ENCODE measurements at regions not wholly inside any gene's neighbourhood (a gene's known extent, or its start where the extent isn't known, plus 50 kb on each side); places are given as distances from the start of the nearest gene placed in this dataset.
"Not testable (repeated sequence)": the region's sequence is repeated elsewhere in the genome, so short reads cannot be mapped to it uniquely, and the experiment has no call there.

DNA sequence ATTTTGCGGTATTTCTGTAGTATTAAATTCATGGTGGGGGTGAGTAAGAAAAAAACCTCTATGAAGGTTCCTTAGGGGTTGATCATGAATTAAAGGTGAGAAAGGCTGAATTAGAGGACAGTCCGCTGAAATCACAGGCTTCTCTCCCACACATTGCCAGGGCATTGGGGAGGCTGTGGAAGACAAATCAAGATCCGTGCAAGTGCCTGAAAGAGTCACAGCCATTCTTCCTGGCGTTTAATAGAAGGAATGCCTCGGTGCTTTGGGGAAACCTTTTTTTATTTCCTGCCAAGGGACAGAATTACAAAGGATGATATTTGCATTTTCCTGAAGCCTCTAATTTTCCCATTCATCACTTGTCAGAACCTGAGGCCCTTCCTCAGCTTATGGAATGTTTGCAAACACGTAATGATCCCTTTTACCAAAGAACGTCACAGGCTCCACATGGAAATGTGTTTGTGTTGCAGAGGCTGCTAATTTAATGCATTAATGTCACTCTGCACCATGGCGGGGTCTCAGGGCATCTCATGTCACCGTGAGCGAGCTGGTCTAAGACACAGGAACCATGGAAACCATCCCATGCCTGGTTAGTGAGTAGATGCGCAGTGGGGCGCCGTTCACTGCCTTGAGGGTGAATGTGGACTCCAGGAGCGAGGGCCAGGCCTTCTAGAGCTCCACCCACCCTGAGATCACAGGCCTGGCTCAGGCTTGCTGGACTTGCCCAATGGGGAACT lies 185.9 kb upstream of the SULF2 start:
- Mint-ChIP-seq H3K27ac (no peak overlapping the region), H3K36me3 (no peaks in the 10 kb centered on the region), H3K9me3 (ENCODE audit: low read depth) (no peaks in the 10 kb centered on the region), H3K4me3 (no peak overlapping the region), H3K4me1 (ENCODE audit: low read depth) (no peaks in the 10 kb centered on the region), H3K27me3 (peaks cover 6% of the 10 kb centered on the region)

DNA sequence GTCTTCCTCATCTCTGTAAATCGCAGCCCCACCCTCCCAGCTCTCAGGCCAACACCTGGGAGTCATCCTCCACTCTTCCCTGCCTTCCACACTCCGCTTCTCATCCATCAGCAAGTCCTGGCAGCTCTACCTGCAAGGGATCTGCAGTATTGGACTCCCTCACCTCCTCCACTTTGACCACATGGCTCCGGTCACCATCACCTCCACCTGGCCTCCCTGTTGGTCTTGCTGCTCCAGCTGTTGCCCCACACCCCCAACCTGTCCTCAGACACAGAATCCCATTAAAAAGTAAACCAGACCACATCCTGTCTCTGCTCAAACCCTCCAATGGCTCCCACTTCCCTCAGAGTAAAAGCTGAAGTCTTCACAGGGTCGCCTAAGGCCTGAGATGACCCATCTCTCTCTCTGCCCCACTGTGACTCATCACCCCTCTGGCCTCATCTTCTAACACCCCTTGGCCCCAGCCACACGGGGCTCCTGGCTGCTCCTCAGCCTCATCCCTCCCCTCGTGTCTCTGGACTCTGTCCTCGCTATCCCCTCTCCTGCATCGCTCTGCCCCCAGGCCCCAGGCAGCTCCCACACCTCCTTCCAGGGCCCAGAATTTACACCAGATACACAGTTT lies 185.1 kb upstream of the SULF2 start:
- Mint-ChIP-seq H3K27me3 (peaks cover 6% of the 10 kb centered on the region), H3K9me3 (ENCODE audit: low read depth) (no peaks in the 10 kb centered on the region), H3K4me1 (ENCODE audit: low read depth) (no peaks in the 10 kb centered on the region), H3K27ac (no peak overlapping the region), H3K36me3 (no peaks in the 10 kb centered on the region), H3K4me3 (no peak overlapping the region)

DNA sequence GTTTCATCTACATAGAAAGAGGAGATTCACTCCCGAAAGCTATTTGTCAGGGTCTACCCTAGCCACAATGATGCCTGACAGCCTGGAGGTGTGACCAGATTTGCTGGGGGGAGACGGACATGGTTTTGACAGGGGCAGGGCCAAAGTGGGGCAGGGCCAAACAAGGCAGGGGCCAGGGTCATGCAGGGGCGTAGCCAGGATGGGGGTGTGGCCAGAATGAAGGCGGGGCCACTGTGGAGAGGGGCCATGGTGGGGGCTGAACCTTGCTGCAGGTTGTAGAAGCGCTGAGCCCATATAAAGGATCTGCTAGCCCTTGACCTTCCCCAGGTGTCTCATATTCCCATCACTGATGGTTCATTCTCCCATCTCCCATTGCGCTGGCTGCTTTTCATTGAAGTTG lies 184.1 kb upstream of the SULF2 start:
- Mint-ChIP-seq H3K4me3 (no peak overlapping the region), H3K9me3 (ENCODE audit: low read depth) (no peaks in the 10 kb centered on the region), H3K36me3 (no peaks in the 10 kb centered on the region), H3K27ac (no peak overlapping the region), H3K27me3 (peaks cover 5% of the 10 kb centered on the region), H3K4me1 (ENCODE audit: low read depth) (no peaks in the 10 kb centered on the region)

DNA sequence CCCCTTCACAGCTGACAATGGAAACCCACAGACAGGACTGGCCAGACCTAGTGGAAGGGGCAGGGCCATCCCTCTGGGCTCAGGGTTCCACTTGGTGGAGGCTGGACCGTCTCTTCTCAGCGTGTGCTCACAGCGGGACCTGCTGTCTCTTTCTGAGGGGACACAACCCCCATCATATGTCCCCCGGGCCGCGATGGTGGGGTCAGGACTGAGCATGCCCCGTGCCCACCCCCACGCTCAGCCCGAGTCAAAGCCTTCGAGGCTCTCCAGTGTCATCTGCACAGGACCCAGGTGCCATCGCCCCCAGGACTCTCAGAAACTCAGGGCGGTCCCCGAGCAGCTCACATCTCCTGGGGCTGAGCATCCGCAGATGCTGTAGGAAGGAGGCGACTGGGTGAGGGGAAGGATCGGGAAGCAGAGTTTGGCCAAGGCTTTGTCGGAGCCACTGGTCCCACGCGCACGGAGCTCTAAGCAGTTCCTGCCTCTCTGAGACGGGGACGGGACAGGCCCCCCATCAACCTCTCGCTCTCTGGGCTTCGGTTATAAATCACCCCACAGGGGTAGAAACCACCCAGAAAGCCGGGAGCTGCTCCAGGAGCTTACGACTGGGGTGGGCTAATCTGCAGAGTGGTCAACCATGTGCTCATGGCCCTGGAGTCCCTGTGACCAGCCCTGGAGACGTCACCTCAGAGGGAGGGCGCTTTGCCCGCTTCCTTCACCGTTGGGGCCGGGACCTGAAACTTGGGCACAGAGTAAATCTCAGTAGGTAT lies 183.4 kb upstream of the SULF2 start:
- Mint-ChIP-seq H3K36me3 (no peaks in the 10 kb centered on the region), H3K27me3 (peaks cover 5% of the 10 kb centered on the region), H3K27ac (no peak overlapping the region), H3K4me3 (no peak overlapping the region), H3K9me3 (ENCODE audit: low read depth) (no peaks in the 10 kb centered on the region), H3K4me1 (ENCODE audit: low read depth) (no peaks in the 10 kb centered on the region)

DNA sequence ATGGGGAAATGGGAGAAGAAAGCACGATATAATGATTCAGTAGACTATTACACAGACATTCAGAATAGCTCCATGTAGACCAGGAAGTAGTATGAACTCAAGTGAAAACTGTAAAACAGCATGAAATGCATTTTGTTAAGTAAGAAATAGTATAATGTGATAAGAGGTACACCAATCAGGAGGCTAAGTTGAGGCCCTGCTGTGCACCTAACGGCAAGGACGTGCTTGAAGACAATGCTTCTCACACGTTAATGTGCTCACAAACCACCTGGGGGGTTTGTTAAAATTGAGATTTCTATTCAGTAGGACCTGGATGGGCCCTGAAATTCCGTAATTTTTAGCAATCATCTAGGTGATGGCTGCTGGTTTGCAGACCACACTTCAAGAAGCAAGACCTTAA lies 178.9 kb upstream of the SULF2 start:
- H3K4me3 Mint-ChIP-seq = no peak overlapping the region
- no peaks in the 10 kb centered on the region for H3K36me3 Mint-ChIP-seq
- H3K4me1 Mint-ChIP-seq (ENCODE audit: low read depth) = no peaks in the 10 kb centered on the region
- no peak overlapping the region for H3K27ac Mint-ChIP-seq
- H3K27me3 Mint-ChIP-seq = peaks cover 2% of the 10 kb centered on the region
- no peaks in the 10 kb centered on the region for H3K9me3 Mint-ChIP-seq (ENCODE audit: low read depth)

DNA sequence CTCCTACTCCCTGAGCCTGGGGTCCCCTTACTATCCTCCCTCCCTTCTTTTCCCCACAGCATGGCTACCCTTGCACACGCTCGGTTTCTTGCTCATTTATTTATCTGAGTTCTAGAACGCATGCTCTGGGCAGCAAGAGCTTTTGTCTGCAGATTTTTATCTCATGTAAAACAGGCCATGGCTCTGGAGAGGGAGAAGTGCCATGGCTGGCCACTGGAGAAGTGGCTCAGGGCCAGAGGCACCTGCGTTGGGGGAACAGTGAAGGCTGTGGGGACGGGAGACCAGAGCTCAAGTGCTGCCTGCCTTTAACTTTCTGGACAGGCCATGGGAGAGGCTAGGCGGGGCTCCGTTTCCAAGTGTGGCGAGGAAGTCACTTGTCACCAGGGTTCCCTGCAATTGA lies 177.7 kb upstream of the SULF2 start:
- peaks cover 2% of the 10 kb centered on the region for H3K27me3 Mint-ChIP-seq

DNA sequence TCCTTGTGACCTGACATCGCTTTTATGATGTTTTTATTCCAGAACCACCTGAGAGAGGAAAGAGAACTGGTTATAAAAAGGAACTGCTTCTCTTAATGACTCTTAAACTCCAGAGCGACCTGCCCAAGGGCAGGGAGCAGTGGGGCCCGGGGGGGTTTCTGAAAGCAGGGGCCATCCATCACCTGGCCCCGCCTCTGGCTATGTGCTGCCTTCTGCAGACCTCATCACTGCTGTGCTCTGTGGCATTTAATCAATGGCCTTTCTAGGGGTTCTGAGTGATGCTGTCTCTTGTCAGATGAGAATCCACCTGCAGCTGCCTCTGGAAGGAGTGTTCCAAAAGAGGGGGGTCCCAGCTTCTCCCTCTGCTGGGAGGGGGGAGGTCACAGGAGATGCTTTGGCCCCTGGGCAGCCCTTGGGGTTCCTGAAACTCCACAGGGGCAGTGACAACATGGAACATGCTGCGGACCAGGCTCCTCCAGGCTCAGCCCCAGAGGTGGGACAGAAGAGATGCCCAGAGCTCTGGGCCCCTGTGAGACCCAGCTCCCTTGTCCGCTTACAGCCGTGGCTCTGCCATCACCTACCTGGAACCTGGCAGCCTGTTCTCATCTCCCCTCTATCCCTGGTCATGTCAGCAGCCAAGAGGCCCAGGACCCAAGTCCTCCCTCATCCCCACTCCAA lies 177.1 kb upstream of the SULF2 start:
- peaks cover 2% of the 10 kb centered on the region for H3K27me3 Mint-ChIP-seq
- no peaks in the 10 kb centered on the region for H3K4me1 Mint-ChIP-seq (ENCODE audit: low read depth)
- no peak overlapping the region for H3K27ac Mint-ChIP-seq
- no peak overlapping the region for H3K4me3 Mint-ChIP-seq
- no peaks in the 10 kb centered on the region for H3K9me3 Mint-ChIP-seq (ENCODE audit: low read depth)
- no peaks in the 10 kb centered on the region for H3K36me3 Mint-ChIP-seq

More for the DNA sequence above, 177.7 kb upstream of the SULF2 start:
- H3K4me1 Mint-ChIP-seq (ENCODE audit: low read depth) = no peaks in the 10 kb centered on the region
- H3K4me3 Mint-ChIP-seq = no peak overlapping the region
- no peaks in the 10 kb centered on the region for H3K9me3 Mint-ChIP-seq (ENCODE audit: low read depth)
- no peaks in the 10 kb centered on the region for H3K36me3 Mint-ChIP-seq
- H3K27ac Mint-ChIP-seq = no peak overlapping the region

DNA sequence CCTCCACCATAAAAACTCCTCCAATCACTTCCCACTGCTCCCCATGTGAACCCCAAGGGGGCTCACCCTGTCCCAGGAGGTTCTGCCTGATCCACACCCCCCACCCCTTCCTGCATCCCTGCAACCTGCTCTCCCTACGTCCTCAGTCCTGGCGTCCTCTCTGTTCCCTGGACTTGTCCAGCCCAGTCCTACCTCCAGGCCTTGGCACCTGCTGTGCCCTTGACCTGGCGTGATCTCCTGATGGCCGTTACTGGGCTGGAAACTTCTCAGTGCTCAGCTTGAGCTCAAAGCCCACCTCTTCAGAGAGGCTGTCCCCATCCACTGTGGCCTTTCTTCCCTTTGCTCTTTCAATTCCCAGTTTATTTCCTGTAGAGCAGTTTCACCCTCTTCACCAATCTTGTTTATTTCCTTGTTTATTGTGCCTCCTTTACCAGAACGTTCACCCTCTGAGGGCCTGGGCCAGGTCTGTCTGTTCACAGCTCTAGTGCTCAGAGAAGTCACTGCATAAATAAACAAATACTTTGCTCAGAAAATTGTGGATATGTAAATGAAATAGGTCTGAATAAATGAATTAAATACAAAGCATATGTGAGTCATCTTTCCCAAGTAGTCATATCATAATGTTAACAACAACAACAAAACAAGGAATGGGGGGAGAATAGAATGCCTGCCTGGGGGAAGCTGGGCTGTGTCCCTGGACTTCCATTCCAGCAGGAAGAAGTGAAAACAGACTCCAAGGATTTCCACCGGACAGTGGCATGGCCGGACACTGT lies 175.7 kb upstream of the SULF2 start:
- Mint-ChIP-seq H3K27me3 (peaks cover 2% of the 10 kb centered on the region), H3K4me1 (ENCODE audit: low read depth) (no peaks in the 10 kb centered on the region), H3K36me3 (no peaks in the 10 kb centered on the region), H3K27ac (no peak overlapping the region), H3K4me3 (no peak overlapping the region), H3K9me3 (ENCODE audit: low read depth) (no peaks in the 10 kb centered on the region)

DNA sequence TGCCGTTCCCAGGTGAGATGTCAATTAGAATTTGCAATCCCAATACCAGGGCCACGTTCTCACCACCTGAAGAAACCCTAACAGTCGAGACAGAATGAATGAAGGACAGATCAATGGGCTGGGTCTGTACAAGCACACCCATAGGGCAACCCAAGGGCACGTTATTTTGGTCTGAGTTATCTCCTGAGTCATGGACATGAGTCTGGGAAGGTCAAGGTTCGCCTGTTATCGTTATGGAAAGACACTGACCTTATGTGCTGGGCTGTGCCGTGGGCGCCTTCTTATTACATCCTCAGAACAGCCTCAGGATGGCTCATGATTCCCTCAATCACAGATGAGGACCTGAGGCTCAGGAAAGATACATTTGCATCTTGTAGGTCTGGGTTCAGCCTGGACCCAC lies 175.0 kb upstream of the SULF2 start:
- Mint-ChIP-seq H3K9me3 (ENCODE audit: low read depth) (no peaks in the 10 kb centered on the region), H3K27me3 (peaks cover 2% of the 10 kb centered on the region), H3K36me3 (no peaks in the 10 kb centered on the region), H3K4me3 (no peak overlapping the region), H3K27ac (no peak overlapping the region), H3K4me1 (ENCODE audit: low read depth) (no peaks in the 10 kb centered on the region)

DNA sequence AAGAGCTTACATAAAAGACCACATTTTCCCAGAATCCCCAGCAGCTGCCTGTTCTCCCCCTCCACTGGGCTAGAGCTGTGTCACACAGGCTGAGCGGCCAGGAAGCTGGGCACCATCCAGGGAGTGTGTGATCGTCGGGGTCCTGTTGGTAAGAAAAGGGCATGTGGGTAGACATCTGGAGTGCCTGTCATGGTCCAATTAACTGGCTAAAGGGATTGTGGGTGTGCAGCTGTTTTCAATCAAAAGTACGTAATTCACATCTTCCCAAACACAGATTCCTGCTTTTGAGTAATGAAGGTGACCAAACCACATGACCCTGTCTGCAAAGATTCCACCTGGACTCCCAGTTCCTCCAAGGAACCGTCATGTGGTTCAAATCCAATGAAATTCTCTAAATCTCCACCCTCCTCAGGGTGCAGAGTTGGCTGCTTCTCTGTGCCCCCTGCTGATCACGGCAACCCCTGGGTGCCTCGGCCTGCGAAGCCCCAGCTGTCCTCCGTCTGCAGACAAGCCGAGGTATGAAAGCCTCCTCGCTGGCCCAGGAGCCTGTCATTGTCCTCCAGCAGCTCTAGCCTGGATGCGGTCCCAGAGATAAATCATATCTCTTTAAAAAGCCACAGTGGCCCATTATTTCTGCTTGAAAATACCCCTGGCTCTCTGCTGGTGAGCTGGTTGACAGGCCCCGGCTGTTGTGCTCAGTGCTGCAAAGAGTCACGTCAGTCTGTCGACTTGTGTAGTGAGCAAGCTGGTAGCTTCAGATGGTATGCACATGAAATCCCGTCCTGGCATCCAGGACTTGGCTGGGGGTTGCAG lies 172.9 kb upstream of the SULF2 start:
- H3K27me3 Mint-ChIP-seq, H3K27ac Mint-ChIP-seq, H3K4me3 Mint-ChIP-seq: not testable (repeated sequence)

DNA sequence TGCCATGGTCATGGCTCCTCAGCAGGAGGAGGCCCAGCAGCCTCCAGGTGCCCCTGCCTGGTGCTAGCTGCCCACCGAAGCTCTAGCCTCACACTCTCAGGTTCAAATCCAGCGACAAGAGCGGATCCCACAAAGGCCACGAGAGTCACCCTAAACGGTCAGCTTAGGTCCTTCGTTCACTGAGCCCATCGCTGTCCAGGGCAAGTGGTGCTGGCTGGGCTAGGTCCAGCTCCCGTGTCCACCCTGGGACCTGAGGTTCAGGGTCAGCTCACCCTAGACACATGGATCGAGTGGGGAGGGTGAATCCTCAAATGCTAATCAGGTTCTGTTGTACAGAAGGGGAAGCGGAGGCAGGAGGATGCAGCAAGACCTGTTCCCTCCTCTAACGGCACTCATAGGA lies 171.9 kb upstream of the SULF2 start:
- Mint-ChIP-seq H3K36me3 (no peaks in the 10 kb centered on the region), H3K9me3 (ENCODE audit: low read depth) (no peaks in the 10 kb centered on the region)

More for the DNA sequence above, 172.9 kb upstream of the SULF2 start:
- H3K36me3 Mint-ChIP-seq; H3K9me3 Mint-ChIP-seq (ENCODE audit: low read depth); H3K4me1 Mint-ChIP-seq (ENCODE audit: low read depth): not testable (repeated sequence)

DNA sequence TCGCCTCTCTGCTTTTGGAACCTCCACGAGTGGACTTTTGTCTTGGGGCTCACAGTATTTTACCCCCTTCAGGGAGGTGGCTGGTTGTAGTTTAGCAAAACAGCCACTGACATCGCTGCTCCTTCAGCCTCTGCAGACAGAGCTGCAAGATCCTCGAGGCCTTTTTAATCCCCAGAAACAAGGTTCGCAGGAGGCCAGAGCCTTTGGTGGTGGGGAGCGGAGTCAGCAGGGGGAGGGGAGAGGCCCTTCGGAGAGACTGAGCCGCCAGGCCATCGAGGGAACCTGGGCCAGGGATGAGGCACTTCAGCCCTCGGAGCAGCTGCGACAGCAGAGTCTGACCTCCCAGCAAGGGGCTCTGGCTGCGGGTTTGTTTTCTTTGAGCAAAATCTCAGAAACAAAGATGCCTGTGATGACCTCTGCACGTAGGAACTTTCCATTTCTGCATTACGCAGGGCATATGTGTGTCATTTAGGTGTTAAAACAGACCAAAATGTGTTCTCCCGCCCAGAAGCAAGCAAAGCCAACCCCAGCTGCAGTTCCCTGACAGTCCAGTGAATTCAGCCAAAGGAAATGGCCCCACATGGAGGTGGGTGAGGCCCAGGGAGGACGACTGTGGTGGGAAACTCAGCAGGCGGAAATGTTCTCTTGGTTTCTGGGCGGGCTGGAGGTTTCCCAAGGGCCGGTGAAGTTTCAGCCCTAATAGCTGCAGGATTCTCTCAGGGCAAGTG lies 171.2 kb upstream of the SULF2 start:
- H3K27ac Mint-ChIP-seq = no peak overlapping the region
- H3K27me3 Mint-ChIP-seq = peaks cover 3% of the 10 kb centered on the region
- H3K4me3 Mint-ChIP-seq = no peak overlapping the region
- H3K36me3 Mint-ChIP-seq = no peaks in the 10 kb centered on the region
- H3K4me1 Mint-ChIP-seq (ENCODE audit: low read depth) = no peaks in the 10 kb centered on the region
- H3K9me3 Mint-ChIP-seq (ENCODE audit: low read depth) = no peaks in the 10 kb centered on the region

More for the DNA sequence above, 171.9 kb upstream of the SULF2 start:
- Mint-ChIP-seq H3K27me3 (peaks cover 3% of the 10 kb centered on the region), H3K27ac (no peak overlapping the region), H3K4me1 (ENCODE audit: low read depth) (no peaks in the 10 kb centered on the region), H3K4me3 (no peak overlapping the region)

DNA sequence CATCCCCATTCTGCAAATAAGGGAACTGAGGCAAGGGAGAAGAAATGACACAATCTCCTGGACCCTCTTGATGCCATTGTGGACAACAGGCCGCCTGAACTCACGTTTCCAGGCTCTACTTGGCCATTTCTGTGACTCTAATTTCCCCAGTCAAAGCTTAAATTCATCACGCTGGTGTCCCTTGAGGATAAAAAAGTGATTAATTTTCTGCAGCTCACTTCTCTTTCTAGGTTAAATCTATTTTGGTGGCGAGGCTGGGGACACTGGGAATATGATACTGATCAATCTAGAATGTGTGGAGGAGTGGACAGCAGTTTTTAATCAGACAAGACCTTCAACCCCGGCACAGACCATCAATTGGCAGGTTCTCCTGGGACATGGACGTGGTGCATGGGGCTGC lies 168.2 kb upstream of the SULF2 start:
- no peak overlapping the region for H3K27ac Mint-ChIP-seq
- H3K9me3 Mint-ChIP-seq (ENCODE audit: low read depth) = no peaks in the 10 kb centered on the region
- no peaks in the 10 kb centered on the region for H3K4me1 Mint-ChIP-seq (ENCODE audit: low read depth)
- no peaks in the 10 kb centered on the region for H3K36me3 Mint-ChIP-seq
- peaks cover 2% of the 10 kb centered on the region for H3K27me3 Mint-ChIP-seq
- H3K4me3 Mint-ChIP-seq = no peak overlapping the region

Measured in activated naive CD8-positive, alpha-beta T cell (primary cell).